Neuronal stem cell (in vitro differentiated cells): ENCODE measurements at regions not wholly inside any gene's neighbourhood (a gene's known extent, or its start where the extent isn't known, plus 50 kb on each side); places are given as distances from the start of the nearest gene placed in this dataset.

Experiments
- DNase-seq: peaks from one replicate; pipeline ENCODE4 v3.0.0-alpha.2; 2013; ENCODE audit warnings: low spot score
- H2AFZ ChIP-seq: one replicate; pipeline ENCODE4 v1.6.1; 2013; ENCODE audit warnings: mild to moderate bottlenecking, low read length, inconsistent platforms
- H2AK5ac ChIP-seq: 2 replicates; pipeline ENCODE4 v1.6.1; 2013; ENCODE audit warnings: low read depth, mild to moderate bottlenecking, inconsistent platforms, low read length, moderate library complexity, mixed read lengths
- H2BK120ac ChIP-seq: 2 replicates; pipeline ENCODE4 v1.6.1; 2013; ENCODE audit warnings: low read depth, mild to moderate bottlenecking, inconsistent platforms, low read length, moderate library complexity, mixed read lengths
- H2BK12ac ChIP-seq: one replicate; pipeline ENCODE4 v1.6.1; 2013; ENCODE audit warnings: low read length, inconsistent platforms
- H2BK15ac ChIP-seq: 2 replicates; pipeline ENCODE4 v1.6.1; 2013; ENCODE audit warnings: mild to moderate bottlenecking, low read length, inconsistent platforms, mixed read lengths
- H2BK5ac ChIP-seq: one replicate; pipeline ENCODE4 v1.6.1; 2013; ENCODE audit warnings: inconsistent platforms, mild to moderate bottlenecking, low read length, moderate library complexity
- H3K14ac ChIP-seq: one replicate; pipeline ENCODE4 v1.6.1; 2013; ENCODE audit warnings: low read length, inconsistent platforms
- H3K18ac ChIP-seq: 2 replicates; pipeline ENCODE4 v1.6.1; 2013; ENCODE audit warnings: low read length, inconsistent platforms
- H3K23ac ChIP-seq: 2 replicates; pipeline ENCODE4 v1.6.1; 2013; ENCODE audit warnings: low read depth, mild to moderate bottlenecking, mixed read lengths, low read length, inconsistent platforms; ENCODE audit not compliant: poor library complexity
- H3K27ac ChIP-seq: replicated peaks from 3 replicates; pipeline ENCODE4 v1.5.1; 2013; ENCODE audit warnings: low read length, inconsistent platforms
- H3K27me3 ChIP-seq, 3 experiments: 2 replicates each; pipeline ENCODE4 v1.6.1; 2013; ENCODE audit warnings: low read length in 3 of 3, mild to moderate bottlenecking in 2 of 3, inconsistent platforms in 1 of 3, low read depth in 1 of 3, mixed read lengths in 1 of 3, moderate library complexity in 1 of 3; ENCODE audit not compliant: control insufficient read depth in 3 of 3, insufficient read depth in 3 of 3
- H3K36me3 ChIP-seq, 2 donors: replicated peaks in 1 of 2; 2 replicates each; pipeline ENCODE4 v1.6.1; 2013; ENCODE audit warnings: low read length in 2 of 2; ENCODE audit not compliant: control insufficient read depth in 2 of 2, insufficient read depth in 2 of 2
- H3K4ac ChIP-seq: 2 replicates; pipeline ENCODE4 v1.6.1; 2013; ENCODE audit warnings: inconsistent platforms, mild to moderate bottlenecking, low read length, moderate library complexity
- H3K4me1 ChIP-seq, 2 donors: 1 replicate in 1 of 2; 2 replicates in 1 of 2; pipeline ENCODE4 v1.6.1; 2013; ENCODE audit warnings: low read length in 2 of 2, low read depth in 1 of 2; ENCODE audit not compliant: control insufficient read depth in 2 of 2, insufficient read depth in 1 of 2
- H3K4me2 ChIP-seq: one replicate; pipeline ENCODE4 v1.6.1; 2013; ENCODE audit warnings: mild to moderate bottlenecking, low read length, inconsistent platforms; ENCODE audit not compliant: insufficient read depth, poor library complexity, severe bottlenecking
- H3K4me3 ChIP-seq, 2 donors: 2 replicates each; pipeline ENCODE4 v1.5.1; 2013; ENCODE audit warnings: low read length in 2 of 2, mild to moderate bottlenecking in 2 of 2, inconsistent platforms in 1 of 2, moderate library complexity in 1 of 2
- H3K79me1 ChIP-seq: one replicate; pipeline ENCODE4 v1.6.1; 2013; ENCODE audit warnings: low read depth, mild to moderate bottlenecking, inconsistent platforms, low read length, moderate library complexity
- H3K9ac ChIP-seq: one replicate; pipeline ENCODE4 v1.6.1; 2013; ENCODE audit warnings: mild to moderate bottlenecking, low read depth, low read length, inconsistent platforms; ENCODE audit not compliant: poor library complexity
- H3K9me3 ChIP-seq, 2 donors: replicated peaks in 1 of 2; 2 replicates each; pipeline versions ENCODE3 to v1.6.1; 2013; ENCODE audit warnings: low read length in 2 of 2, mild to moderate bottlenecking in 2 of 2, inconsistent platforms in 1 of 2, low read depth in 1 of 2, mixed read lengths in 1 of 2, moderate library complexity in 1 of 2; ENCODE audit not compliant: control insufficient read depth in 2 of 2, insufficient read depth in 1 of 2
- H4K8ac ChIP-seq: one replicate; pipeline ENCODE4 v1.6.1; 2013; ENCODE audit warnings: low read depth, mild to moderate bottlenecking, inconsistent platforms, low read length, moderate library complexity
- H4K91ac ChIP-seq: one replicate; pipeline ENCODE4 v1.6.1; 2013; ENCODE audit warnings: low read length, low read depth, mild to moderate bottlenecking, inconsistent platforms; ENCODE audit not compliant: poor library complexity
- WGBS, 2 donors: extraction: QIAGEN DNeasy Blood & Tissue Kit; methylation state at CpG; one replicate each; pipeline ENCODE4 v1.1.7; 2013; ENCODE audit warnings: missing lambda C conversion rate in 2 of 2, mixed read lengths in 1 of 2; ENCODE audit not compliant: insufficient read length in 2 of 2, insufficient replicate concordance in 1 of 2; ENCODE audit errors: extremely low coverage in 2 of 2; 5-methylcytosine and 5-hydroxymethylcytosine counted together

DNA sequence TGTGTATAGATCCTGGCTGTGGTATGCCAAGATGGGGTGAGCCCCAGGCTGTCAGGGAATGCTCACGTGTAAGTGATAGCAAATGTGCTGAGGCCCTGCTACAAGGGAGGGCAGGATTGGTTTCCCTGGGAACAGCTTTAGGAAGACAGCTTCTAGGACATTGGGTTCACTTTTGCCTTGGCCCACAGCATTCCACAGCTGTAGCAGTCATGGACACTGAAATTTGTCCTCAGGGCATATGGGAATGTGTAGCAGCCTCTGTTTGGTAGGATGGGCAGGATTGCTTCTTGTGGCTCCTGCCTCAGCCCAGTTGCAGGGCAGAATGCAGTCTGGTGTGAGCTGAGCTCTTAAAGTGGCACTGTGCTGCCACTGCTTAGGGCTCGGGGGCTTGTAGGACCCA is 1061.7 kb upstream of the WWC1 start:
- DNase-seq, result no peak
- Histone ChIP-seq H4K8ac (no peak overlapping the region), H3K4me3 (peak overlapping the region in 1 of 2 donors; percentile 48), H2BK5ac (no peak overlapping the region), H3K18ac (no peak overlapping the region), H2BK12ac (no peak overlapping the region), H4K91ac (no peak overlapping the region), H2AK5ac (no peak overlapping the region), H3K9ac (no peak overlapping the region), H3K36me3 (no peaks in the 10 kb centered on the region), H3K27ac (no peak overlapping the region), H3K14ac (no peak overlapping the region), H2BK15ac (no peak overlapping the region), H3K4me2 (no peak overlapping the region), H2BK120ac (no peak overlapping the region), H3K4ac (no peak overlapping the region), H3K4me1 (no peaks in the 10 kb centered on the region), H3K9me3 (peaks cover 10 to 16% of the 10 kb centered on the region in 2 donors), H3K27me3 (no peaks in the 10 kb centered on the region), H2AFZ (no peak overlapping the region), H3K23ac (no peak overlapping the region), H3K79me1 (no peaks in the 10 kb centered on the region)
- no CpG with 5 or more reads among the region's 2 CpGs for WGBS, 2 donors

DNA sequence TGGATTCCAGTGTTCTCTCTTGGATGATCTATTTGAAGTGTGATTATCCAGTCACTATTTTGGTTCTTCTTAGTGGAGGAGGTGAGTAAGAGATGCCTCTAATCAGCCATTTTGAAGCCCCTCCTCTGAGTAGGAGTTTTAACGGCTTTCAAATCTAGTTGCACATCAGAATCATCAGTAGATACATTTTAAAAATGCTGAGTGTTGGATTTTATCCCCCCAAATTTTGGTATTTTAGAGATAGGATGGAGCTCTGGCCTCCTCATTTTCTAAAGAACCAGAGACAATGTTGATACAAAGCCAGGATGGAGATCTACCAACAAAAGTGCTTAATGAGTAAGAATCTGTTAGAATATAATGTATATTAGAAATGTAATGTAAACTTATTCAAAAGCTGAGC is 1061.0 kb upstream of the WWC1 start:
- Histone ChIP-seq H2AFZ (no peak overlapping the region), H3K4me1 (no peaks in the 10 kb centered on the region), H3K79me1 (no peaks in the 10 kb centered on the region), H2AK5ac (no peak overlapping the region), H2BK12ac (no peak overlapping the region), H3K9ac (no peak overlapping the region), H2BK15ac (no peak overlapping the region), H3K27ac (no peak overlapping the region), H3K9me3 (peaks cover 10 to 16% of the 10 kb centered on the region in 2 donors), H3K23ac (no peak overlapping the region), H2BK5ac (no peak overlapping the region), H3K4ac (no peak overlapping the region), H3K18ac (no peak overlapping the region), H3K27me3 (no peaks in the 10 kb centered on the region), H3K14ac (no peak overlapping the region), H3K4me2 (no peak overlapping the region), H4K8ac (no peak overlapping the region), H3K36me3 (no peaks in the 10 kb centered on the region), H3K4me3 (no peak overlapping the region), H4K91ac (no peak overlapping the region), H2BK120ac (no peak overlapping the region)
- no CpG with 5 or more reads among the region's 1 CpG for WGBS, 2 donors
- no peak for DNase-seq

DNA sequence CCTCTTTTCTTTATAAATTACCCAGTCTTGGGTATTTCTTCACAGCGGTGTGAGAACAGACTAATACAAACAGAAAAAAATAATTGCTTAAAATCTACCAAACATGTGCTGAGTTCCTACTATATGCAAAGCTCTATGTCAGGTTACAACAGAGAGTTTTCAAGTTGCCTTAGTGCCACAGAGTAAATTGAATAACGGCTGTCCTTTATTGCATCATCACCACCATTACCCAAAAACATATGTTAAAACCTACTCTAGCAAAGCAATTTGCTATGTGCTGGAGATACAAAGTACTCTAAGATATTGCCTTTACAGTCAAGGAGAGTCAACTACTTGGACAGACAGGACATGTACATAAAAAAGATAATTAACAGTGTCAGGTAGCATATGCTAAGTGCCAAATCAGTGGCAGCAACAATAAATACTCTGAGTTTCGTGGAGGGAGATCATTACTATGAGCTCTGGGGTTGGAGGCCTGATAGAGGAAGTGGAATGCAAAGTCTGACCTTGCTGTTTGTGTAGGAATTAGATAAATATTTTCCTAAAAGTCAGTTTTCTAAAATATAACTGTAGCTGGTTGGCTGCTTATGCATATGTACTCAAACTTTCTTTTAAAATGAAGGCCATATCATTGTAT is 1058.7 kb upstream of the WWC1 start:
- no CpG with 5 or more reads among the region's 3 CpGs for WGBS, 2 donors
- no peak overlapping the region for H4K91ac ChIP-seq
- no peak for DNase-seq

DNA sequence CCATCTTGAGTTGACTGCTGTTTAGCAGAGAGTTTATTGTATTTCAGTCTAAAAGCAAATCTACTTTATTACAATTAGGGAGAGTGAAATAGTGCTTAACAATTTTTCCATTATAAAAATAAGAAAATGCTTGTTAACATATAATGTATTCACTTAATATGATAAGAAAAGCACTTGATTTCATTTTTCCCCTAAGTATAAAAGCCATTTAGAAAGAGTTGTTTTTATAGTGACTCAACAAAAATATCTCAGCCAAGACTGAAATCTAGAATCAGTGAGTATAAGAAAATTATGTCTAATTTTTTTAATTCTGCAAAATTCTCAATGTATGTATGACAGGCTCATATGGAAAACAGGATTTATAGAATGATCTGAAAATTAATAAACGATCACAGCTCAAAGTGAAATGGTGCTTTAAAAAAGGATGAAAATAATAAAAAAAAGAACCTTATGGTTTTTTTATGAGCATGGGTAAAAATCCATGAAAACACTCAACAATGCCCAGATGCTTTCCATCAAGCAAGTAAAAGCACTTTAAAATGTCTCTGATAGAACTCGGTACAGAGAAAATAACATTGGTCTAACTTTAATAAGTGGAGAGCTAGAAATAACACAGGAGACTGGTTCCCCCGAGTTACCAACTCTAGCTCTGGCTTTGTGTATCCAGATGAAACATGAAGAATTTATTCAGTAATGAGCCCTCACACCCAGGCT is 1057.8 kb upstream of the WWC1 start:
- no peak overlapping the region for H2BK12ac ChIP-seq
- H3K36me3 ChIP-seq, result no peaks in the 10 kb centered on the region
- DNase-seq, result no peak
- no peaks in the 10 kb centered on the region for H3K4me1 ChIP-seq
- H3K4me2 ChIP-seq, result no peak overlapping the region
- no peak overlapping the region for H3K27ac ChIP-seq
- no peak overlapping the region for H3K14ac ChIP-seq
- no peak overlapping the region for H3K4me3 ChIP-seq
- WGBS, 2 donors, result no CpG with 5 or more reads among the region's 3 CpGs
- no peak overlapping the region for H2BK120ac ChIP-seq
- no peak overlapping the region for H3K18ac ChIP-seq
- no peaks in the 10 kb centered on the region for H3K79me1 ChIP-seq
- no peaks in the 10 kb centered on the region for H3K27me3 ChIP-seq
- no peak overlapping the region for H3K9ac ChIP-seq
- no peak overlapping the region for H2AK5ac ChIP-seq
- H4K8ac ChIP-seq, result no peak overlapping the region
- H2BK5ac ChIP-seq, result no peak overlapping the region
- no peak overlapping the region for H3K4ac ChIP-seq
- no peak overlapping the region for H2AFZ ChIP-seq
- no peak overlapping the region for H2BK15ac ChIP-seq
- no peak overlapping the region for H4K91ac ChIP-seq
- H3K9me3 ChIP-seq, result peaks cover 10 to 16% of the 10 kb centered on the region in 2 donors
- H3K23ac ChIP-seq, result no peak overlapping the region

More for the DNA sequence above, 1058.7 kb upstream of the WWC1 start:
- Histone ChIP-seq H2BK120ac (no peak overlapping the region), H2BK15ac (no peak overlapping the region), H3K23ac (no peak overlapping the region), H3K18ac (no peak overlapping the region), H3K27me3 (no peaks in the 10 kb centered on the region), H2AK5ac (no peak overlapping the region), H3K36me3 (no peaks in the 10 kb centered on the region), H3K9ac (no peak overlapping the region), H2BK12ac (no peak overlapping the region), H4K8ac (no peak overlapping the region), H3K9me3 (peaks cover 10 to 16% of the 10 kb centered on the region in 2 donors), H3K4me1 (no peaks in the 10 kb centered on the region), H3K4me3 (no peak overlapping the region), H3K4me2 (no peak overlapping the region), H3K14ac (no peak overlapping the region), H3K79me1 (no peaks in the 10 kb centered on the region), H2AFZ (no peak overlapping the region), H3K27ac (no peak overlapping the region), H2BK5ac (no peak overlapping the region), H3K4ac (no peak overlapping the region)
